LNCaP clone FGC (cell line): ENCODE measurements at regions not wholly inside any gene's neighbourhood (a gene's known extent, or its start where the extent isn't known, plus 50 kb on each side); places are given as distances from the start of the nearest gene placed in this dataset.

Source experiments
- DNase-seq: peaks from one replicate; pipeline ENCODE4 v3.0.0-alpha.2; 2011; ENCODE audit warnings: low read depth
- H3K4me3 ChIP-seq: 2 replicates; pipeline ENCODE4 v1.5.1; 2011; ENCODE audit warnings: mild to moderate bottlenecking, low read depth, low read length, control low read depth
- CTCF ChIP-seq: IDR thresholded peaks from 2 replicates; pipeline ENCODE4 v1.5.1; 2012; ENCODE audit warnings: mild to moderate bottlenecking; ENCODE audit not compliant: control insufficient read depth, insufficient read depth; ENCODE audit errors: extremely low read depth

GRCh38 chr3:25883492-25883891 lies 93.6 kb downstream of the OXSM start:
- H3K4me3 ChIP-seq: no peak overlapping the region
- no peak for TF ChIP-seq CTCF
- DNase-seq: no peak

GRCh38 chr3:25884981-25885380 lies 95.1 kb downstream of the OXSM start:
- no peak overlapping the region for H3K4me3 ChIP-seq
- DNase-seq: no peak
- no peak for TF ChIP-seq CTCF

GRCh38 chr3:25885544-25885943 lies 95.7 kb downstream of the OXSM start:
- H3K4me3 ChIP-seq: no peak overlapping the region
- TF ChIP-seq CTCF: no peak
- DNase-seq: no peak

GRCh38 chr3:25887907-25888306 lies 98.0 kb downstream of the OXSM start:
- no peak for TF ChIP-seq CTCF
- H3K4me3 ChIP-seq: no peak overlapping the region
- DNase-seq: no peak

- no peak for DNase-seq
- no peak overlapping the region for H3K4me3 ChIP-seq
- no peak for TF ChIP-seq CTCF
Measured at GRCh38 chr3:25888892-25889524, 99.1 kb downstream of the OXSM start.

GRCh38 chr3:25889525-25889917 lies 99.6 kb downstream of the OXSM start:
- H3K4me3 ChIP-seq: no peak overlapping the region
- DNase-seq: no peak
- no peak for TF ChIP-seq CTCF

- no peak overlapping the region for H3K4me3 ChIP-seq
- DNase-seq: no peak
- no peak for TF ChIP-seq CTCF
Measured at GRCh38 chr3:25894101-25894500, 104.2 kb downstream of the OXSM start.
